Neuron (in vitro differentiated cells): ENCODE measurements at regions not wholly inside any gene's neighbourhood (a gene's known extent, or its start where the extent isn't known, plus 50 kb on each side); places are given as distances from the start of the nearest gene placed in this dataset.
"Not testable (repeated sequence)": the region's sequence is repeated elsewhere in the genome, so short reads cannot be mapped to it uniquely, and the experiment has no call there.

Experiments used
- H2AFZ ChIP-seq: one replicate; pipeline ENCODE4 v1.6.1; 2013; ENCODE audit warnings: low read depth, mild to moderate bottlenecking, inconsistent platforms, low read length, moderate library complexity
- H3K27me3 ChIP-seq: one replicate; pipeline ENCODE4 v1.6.1; 2013; ENCODE audit warnings: low read length; ENCODE audit not compliant: insufficient read depth
- H3K36me3 ChIP-seq: one replicate; pipeline ENCODE4 v1.6.1; 2013; ENCODE audit warnings: low read length; ENCODE audit not compliant: insufficient read depth
- H3K4me1 ChIP-seq: one replicate; pipeline ENCODE4 v1.6.1; 2013; ENCODE audit warnings: low read length; ENCODE audit not compliant: insufficient read depth
- H3K4me3 ChIP-seq: 2 replicates; pipeline ENCODE4 v1.5.1; 2013; ENCODE audit warnings: mild to moderate bottlenecking, low read length, moderate library complexity
- H3K9me3 ChIP-seq: one replicate; pipeline ENCODE4 v1.6.1; 2013; ENCODE audit warnings: low read length

- Histone ChIP-seq H3K27me3 (no peaks in the 10 kb centered on the region), H2AFZ (no peak overlapping the region), H3K9me3 (no peaks in the 10 kb centered on the region)
These were observed 816.6 kb downstream of the EPHA3 start for GRCh38 chr3:89923921-89924610.

GRCh38 chr3:89925976-89926375, 818.6 kb downstream of the EPHA3 start:
- H2AFZ ChIP-seq: no peak overlapping the region
- H3K9me3 ChIP-seq: no peaks in the 10 kb centered on the region
- H3K4me1 ChIP-seq: no peaks in the 10 kb centered on the region
- H3K27me3 ChIP-seq: no peaks in the 10 kb centered on the region
- H3K4me3 ChIP-seq: no peak overlapping the region
- no peaks in the 10 kb centered on the region for H3K36me3 ChIP-seq

More at GRCh38 chr3:89923921-89924610, 816.6 kb downstream of the EPHA3 start:
- Histone ChIP-seq H3K4me3 (no peak overlapping the region), H3K4me1 (no peaks in the 10 kb centered on the region), H3K36me3 (no peaks in the 10 kb centered on the region)

GRCh38 chr3:89932882-89933281, 825.5 kb downstream of the EPHA3 start:
- Histone ChIP-seq H3K27me3 (no peaks in the 10 kb centered on the region), H3K4me3 (no peak overlapping the region), H2AFZ (no peak overlapping the region), H3K9me3 (peaks cover 3% of the 10 kb centered on the region), H3K4me1 (no peaks in the 10 kb centered on the region), H3K36me3 (no peaks in the 10 kb centered on the region)

GRCh38 chr3:89944461-89944860, 837.0 kb downstream of the EPHA3 start:
- H3K9me3 ChIP-seq, H3K4me3 ChIP-seq, H3K27me3 ChIP-seq: not testable (repeated sequence)

GRCh38 chr3:89946884-89947283, 839.5 kb downstream of the EPHA3 start:
- Histone ChIP-seq H3K4me1 (no peaks in the 10 kb centered on the region), H3K27me3 (no peaks in the 10 kb centered on the region), H3K4me3 (no peak overlapping the region), H3K36me3 (no peaks in the 10 kb centered on the region), H2AFZ (no peak overlapping the region), H3K9me3 (no peaks in the 10 kb centered on the region)

More at GRCh38 chr3:89944461-89944860, 837.0 kb downstream of the EPHA3 start:
- H3K36me3 ChIP-seq, H3K4me1 ChIP-seq, H2AFZ ChIP-seq: not testable (repeated sequence)

- H3K9me3 ChIP-seq: no peaks in the 10 kb centered on the region
- no peak overlapping the region for H3K4me3 ChIP-seq
- no peaks in the 10 kb centered on the region for H3K27me3 ChIP-seq
- no peaks in the 10 kb centered on the region for H3K36me3 ChIP-seq
- no peak overlapping the region for H2AFZ ChIP-seq
- no peaks in the 10 kb centered on the region for H3K4me1 ChIP-seq
These were observed 840.0 kb downstream of the EPHA3 start for GRCh38 chr3:89947337-89947954.

GRCh38 chr3:89948008-89948407, 840.6 kb downstream of the EPHA3 start:
- Histone ChIP-seq H3K4me3 (no peak overlapping the region), H3K36me3 (no peaks in the 10 kb centered on the region), H3K27me3 (no peaks in the 10 kb centered on the region), H3K9me3 (no peaks in the 10 kb centered on the region), H2AFZ (no peak overlapping the region), H3K4me1 (no peaks in the 10 kb centered on the region)

- Histone ChIP-seq H3K4me3 (no peak overlapping the region), H3K4me1 (no peaks in the 10 kb centered on the region), H2AFZ (no peak overlapping the region), H3K9me3 (no peaks in the 10 kb centered on the region), H3K36me3 (no peaks in the 10 kb centered on the region), H3K27me3 (no peaks in the 10 kb centered on the region)
These were observed 843.4 kb downstream of the EPHA3 start for GRCh38 chr3:89950772-89951171.

GRCh38 chr3:89954137-89954536, 846.7 kb downstream of the EPHA3 start:
- Histone ChIP-seq H3K27me3 (no peaks in the 10 kb centered on the region), H3K9me3 (no peaks in the 10 kb centered on the region), H3K4me1 (no peaks in the 10 kb centered on the region), H2AFZ (no peak overlapping the region), H3K4me3 (no peak overlapping the region), H3K36me3 (no peaks in the 10 kb centered on the region)

GRCh38 chr3:89955156-89955555, 847.7 kb downstream of the EPHA3 start:
- no peaks in the 10 kb centered on the region for H3K27me3 ChIP-seq

GRCh38 chr3:89957451-89957850, 850.0 kb downstream of the EPHA3 start:
- Histone ChIP-seq H2AFZ (no peak overlapping the region), H3K9me3 (no peaks in the 10 kb centered on the region), H3K4me1 (no peaks in the 10 kb centered on the region)

More at GRCh38 chr3:89955156-89955555, 847.7 kb downstream of the EPHA3 start:
- Histone ChIP-seq H2AFZ (no peak overlapping the region), H3K9me3 (no peaks in the 10 kb centered on the region), H3K4me1 (no peaks in the 10 kb centered on the region), H3K4me3 (no peak overlapping the region), H3K36me3 (no peaks in the 10 kb centered on the region)

GRCh38 chr3:89958163-89958562, 850.7 kb downstream of the EPHA3 start:
- not testable (repeated sequence) for H3K4me1 ChIP-seq, H3K27me3 ChIP-seq, H3K4me3 ChIP-seq, H3K36me3 ChIP-seq, H3K9me3 ChIP-seq, H2AFZ ChIP-seq

More at GRCh38 chr3:89957451-89957850, 850.0 kb downstream of the EPHA3 start:
- Histone ChIP-seq H3K36me3 (no peaks in the 10 kb centered on the region), H3K4me3 (no peak overlapping the region), H3K27me3 (no peaks in the 10 kb centered on the region)

- Histone ChIP-seq H3K9me3 (no peaks in the 10 kb centered on the region), H3K4me1 (no peaks in the 10 kb centered on the region), H3K27me3 (no peaks in the 10 kb centered on the region), H2AFZ (no peak overlapping the region), H3K36me3 (no peaks in the 10 kb centered on the region), H3K4me3 (no peak overlapping the region)
These were observed 856.9 kb downstream of the EPHA3 start for GRCh38 chr3:89964347-89964746.
